GM19023 (cell line): ENCODE measurements at regions not wholly inside any gene's neighbourhood (a gene's known extent, or its start where the extent isn't known, plus 50 kb on each side); places are given as distances from the start of the nearest gene placed in this dataset.
"Not testable (repeated sequence)": the region's sequence is repeated elsewhere in the genome, so short reads cannot be mapped to it uniquely, and the experiment has no call there.

Experiments used
- ATAC-seq: cut with Tn5 transposase; IDR thresholded peaks from one replicate; pipeline ENCODE4 v1.9.1; 2021; ENCODE audit warnings: mild to moderate bottlenecking, moderate library complexity; ENCODE audit not compliant: unreplicated experiment

GRCh38 chr22:49469896-49470740, 357.6 kb downstream of the BRD1 start:
- no peak for ATAC-seq

GRCh38 chr22:49468487-49469198, 359.0 kb downstream of the BRD1 start:
- ATAC-seq: no peak

DNA sequence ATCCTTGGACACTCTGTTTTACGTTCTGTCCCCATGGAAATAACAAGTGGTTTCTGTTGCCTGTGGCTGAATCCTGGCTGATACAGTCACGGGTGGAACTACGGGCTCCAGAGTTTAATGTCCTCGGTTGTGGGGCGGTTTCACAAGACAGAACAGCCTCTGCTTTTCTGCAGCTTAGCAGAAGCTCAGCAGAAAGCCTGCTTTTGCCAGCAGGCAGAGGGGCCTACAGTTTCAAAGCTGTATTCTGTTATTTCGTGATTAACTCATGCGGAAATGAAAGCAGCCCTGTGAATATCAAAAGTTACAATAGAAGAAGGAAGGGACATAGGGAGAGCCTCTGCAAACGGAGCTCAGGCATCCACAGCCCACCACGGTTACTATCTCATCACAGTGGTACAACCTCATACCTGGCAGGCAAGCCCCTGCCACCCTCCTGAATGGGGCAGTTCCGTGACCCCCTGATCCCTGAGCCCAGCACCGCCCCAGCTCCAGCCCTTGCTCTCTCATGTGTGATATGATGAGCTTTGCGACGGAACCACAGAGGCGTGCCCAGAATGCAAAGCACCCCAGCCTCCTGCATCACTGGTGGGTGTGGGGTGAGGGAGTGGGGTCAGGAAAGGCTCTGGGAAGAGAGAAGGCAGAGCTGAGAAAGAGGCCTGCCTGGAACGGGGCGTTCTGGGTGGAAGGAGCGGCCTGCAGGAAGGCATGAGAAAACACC, 360.6 kb downstream of the BRD1 start:
- no peak for ATAC-seq

DNA sequence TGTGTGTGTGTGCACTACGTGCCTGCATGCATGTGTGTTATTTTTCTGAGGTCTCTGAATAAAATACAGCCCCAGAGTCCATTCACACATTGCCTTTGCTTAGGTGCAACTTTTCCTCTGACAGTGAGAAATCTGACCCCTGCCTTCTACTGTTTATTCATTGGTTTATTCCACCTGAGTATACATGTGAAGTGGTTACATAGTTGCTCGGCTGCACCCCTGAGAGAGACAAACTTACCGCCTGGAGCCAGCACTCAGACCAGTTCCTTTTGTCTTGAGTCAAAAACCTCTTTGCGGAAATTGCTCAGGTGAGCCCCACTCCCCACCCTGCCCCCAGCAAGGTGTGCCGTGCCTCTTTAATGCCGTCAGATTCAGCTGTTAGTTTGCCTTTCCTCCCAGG, 363.6 kb downstream of the BRD1 start:
- no peak for ATAC-seq

- no peak for ATAC-seq
Observed at GRCh38 chr22:49462795-49463194, 364.9 kb downstream of the BRD1 start.

DNA sequence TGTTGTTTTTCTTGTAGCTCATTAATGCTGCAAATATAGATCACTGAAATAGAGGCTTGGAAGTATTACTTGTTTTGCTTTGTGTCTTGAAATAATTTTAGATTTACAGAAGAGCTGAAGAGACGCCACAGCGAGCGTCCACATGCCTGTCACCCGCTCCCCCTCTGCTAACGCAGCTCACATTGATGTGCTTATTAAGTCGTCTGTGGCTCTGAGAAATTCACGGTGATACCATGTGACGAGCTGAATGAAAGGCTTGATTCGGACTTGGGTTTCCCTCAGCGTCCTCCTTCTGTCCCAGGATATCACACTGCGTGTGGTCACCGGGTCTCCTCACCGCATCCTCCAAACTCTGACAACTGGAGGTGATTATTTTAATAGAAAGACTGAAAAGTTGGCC, 365.4 kb downstream of the BRD1 start:
- ATAC-seq: no peak

DNA sequence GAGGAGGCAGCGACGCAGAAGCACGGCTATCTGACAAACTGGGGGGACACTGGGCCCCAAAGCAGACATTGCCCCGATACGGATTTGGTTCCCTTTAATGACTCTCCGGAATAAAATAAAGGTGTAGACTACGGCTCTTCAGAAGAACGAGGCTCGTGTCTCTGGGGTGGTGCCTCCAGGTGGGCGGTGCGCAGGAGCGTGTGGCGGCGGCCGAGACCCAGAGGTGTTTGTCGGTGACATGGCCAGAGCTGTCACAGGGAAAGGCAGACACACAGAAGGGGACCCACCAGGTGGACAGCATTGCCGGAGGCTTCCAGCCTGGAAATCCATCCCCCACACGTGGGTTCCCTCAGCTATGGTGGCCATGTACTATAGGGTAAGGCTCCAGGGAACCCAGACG, 366.0 kb downstream of the BRD1 start:
- no peak for ATAC-seq

DNA sequence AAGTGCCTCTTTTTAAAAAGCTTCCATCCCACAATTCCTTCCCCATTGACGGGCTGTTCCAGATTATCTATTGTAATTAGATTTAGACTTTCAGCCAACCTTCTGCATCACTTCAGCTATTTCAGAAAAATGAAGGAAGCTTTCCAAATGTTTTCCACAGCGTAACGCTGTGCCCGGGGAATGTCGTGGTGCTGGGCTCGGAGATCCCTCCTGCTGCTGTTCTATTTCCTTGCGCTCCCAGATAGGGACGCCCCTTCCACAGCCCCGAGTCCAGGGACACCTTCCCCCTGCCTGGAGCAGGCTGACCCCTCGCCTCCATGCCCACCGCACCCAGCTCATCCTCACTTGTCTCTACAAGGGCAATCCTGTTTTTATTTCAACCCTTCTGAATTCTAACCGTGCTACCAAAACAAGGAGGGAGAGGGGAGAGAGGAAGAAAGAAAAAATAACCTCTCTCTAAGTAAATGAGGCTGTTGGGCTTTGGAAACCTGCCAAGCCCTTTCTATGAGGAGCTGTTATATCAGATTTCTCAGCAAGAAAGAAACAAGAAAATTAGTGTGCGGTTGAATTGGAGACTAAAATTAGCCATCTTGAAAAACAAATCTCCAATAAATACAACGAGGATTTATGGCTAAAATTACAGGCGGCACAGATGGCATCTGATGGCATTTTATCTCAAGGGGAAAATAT, 366.9 kb downstream of the BRD1 start:
- no peak for ATAC-seq

- no peak for ATAC-seq
Observed at GRCh38 chr22:49460091-49460490, 367.6 kb downstream of the BRD1 start.

- no peak for ATAC-seq
Observed at GRCh38 chr22:49458708-49459099, 369.0 kb downstream of the BRD1 start.

- no peak for ATAC-seq
Observed at GRCh38 chr22:49457946-49458707, 369.5 kb downstream of the BRD1 start.

GRCh38 chr22:49457146-49457545, 370.5 kb downstream of the BRD1 start:
- no peak for ATAC-seq

GRCh38 chr22:49455595-49455994, 372.1 kb downstream of the BRD1 start:
- ATAC-seq: no peak

GRCh38 chr22:49454726-49455125, 372.9 kb downstream of the BRD1 start:
- no peak for ATAC-seq

- no peak for ATAC-seq
Observed at GRCh38 chr22:49453771-49454170, 373.9 kb downstream of the BRD1 start.

GRCh38 chr22:49453019-49453418, 374.7 kb downstream of the BRD1 start:
- not testable (repeated sequence) for ATAC-seq

DNA sequence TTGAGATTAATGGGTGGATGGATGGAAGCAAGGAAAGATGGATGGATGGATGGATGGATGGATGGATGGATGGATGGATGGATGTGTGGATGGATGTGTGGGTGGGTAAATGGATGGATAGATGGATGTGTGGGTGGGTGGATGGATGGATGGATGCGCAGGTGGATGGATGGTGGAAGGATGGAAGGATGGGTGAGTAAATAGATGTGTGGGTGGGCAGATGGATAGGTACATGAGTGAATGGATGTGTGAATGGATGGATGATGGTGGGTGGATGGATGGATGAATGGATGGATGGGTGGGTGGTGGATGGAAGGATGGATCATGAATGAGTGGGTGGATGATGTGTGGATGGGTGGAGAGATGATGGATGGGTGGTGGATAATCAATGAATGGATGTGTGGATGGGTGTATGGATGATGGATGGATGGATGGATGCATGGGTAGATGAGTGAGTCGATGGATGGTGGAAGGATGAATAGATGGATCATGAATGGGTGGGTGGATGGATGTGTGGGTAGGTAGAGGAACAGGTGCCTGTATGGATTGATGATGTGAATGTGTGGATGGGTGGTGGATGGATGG, 375.2 kb downstream of the BRD1 start:
- no peak for ATAC-seq

DNA sequence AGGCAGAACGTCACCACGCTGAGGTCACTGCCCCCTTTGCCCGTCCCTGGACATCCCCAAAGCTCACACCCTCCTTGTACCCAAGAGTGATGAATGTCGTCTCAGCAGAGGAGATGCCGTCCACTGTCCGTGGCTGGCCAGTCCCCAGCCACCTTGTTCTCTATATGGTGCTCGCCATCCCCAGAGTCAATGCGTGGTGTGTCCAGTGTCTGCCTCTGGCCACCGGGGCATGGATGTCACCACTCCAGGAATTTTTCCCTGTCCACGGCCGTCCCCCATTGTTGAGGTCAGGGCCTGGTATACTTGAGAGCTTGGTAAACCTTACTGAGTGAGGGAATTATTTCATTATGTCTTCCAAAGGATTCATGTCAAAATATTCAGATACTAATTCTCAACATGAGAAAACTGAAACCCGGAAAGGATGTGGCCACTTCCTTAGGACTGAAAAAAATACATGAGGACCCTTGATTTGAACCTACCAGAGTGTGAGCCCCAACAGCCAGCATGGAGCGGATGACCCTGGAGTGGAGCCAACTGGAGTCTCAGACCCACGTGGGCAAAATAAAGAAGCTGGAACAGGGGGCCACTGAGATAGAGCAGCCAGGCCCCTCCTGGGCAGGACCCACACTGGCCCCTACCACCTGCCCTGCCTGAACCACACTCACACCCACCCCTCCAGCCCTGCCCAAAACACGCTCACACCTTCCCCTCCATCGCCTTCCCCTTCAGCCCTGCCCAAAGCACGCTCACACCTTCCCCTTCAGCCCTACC, 376.4 kb downstream of the BRD1 start:
- no peak for ATAC-seq

- no peak for ATAC-seq
Observed at GRCh38 chr22:49450498-49450897, 377.2 kb downstream of the BRD1 start.
